ENCODE measurements at regions not wholly inside any gene's neighbourhood (a gene's known extent, or its start where the extent isn't known, plus 50 kb on each side); places are given as distances from the start of the nearest gene placed in this dataset.

DNA sequence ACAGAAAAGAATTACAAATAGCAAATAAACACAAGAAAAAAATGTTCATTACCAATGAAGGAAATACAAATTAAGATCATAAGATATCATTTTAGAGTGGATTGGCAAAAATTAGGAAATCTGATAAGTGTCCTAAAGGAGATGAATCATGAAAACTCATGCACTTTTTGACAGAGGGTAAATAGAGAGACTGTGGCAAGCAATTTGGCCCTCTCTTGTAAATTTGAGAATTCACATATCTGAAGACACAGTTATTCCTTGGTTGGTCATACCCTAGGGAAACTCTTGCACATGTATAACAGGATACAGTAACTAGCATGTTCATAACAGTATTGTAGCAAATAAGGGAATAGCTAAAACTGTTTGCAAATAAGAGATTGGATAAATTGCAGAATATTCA, 246.0 kb upstream of the GADL1 start:
- H3K79me2 ChIP-seq (replicated peaks; ENCODE audit: insufficient read depth), result no peaks in the 10 kb centered on the region
- H3K4me3 ChIP-seq, result no peak overlapping the region
- no peaks in the 10 kb centered on the region for H3K27me3 Mint-ChIP-seq (ENCODE audit: insufficient read depth, low read depth, poor library complexity)

More for the DNA sequence above, 246.0 kb upstream of the GADL1 start:
- TF ChIP-seq, protein P1, sequence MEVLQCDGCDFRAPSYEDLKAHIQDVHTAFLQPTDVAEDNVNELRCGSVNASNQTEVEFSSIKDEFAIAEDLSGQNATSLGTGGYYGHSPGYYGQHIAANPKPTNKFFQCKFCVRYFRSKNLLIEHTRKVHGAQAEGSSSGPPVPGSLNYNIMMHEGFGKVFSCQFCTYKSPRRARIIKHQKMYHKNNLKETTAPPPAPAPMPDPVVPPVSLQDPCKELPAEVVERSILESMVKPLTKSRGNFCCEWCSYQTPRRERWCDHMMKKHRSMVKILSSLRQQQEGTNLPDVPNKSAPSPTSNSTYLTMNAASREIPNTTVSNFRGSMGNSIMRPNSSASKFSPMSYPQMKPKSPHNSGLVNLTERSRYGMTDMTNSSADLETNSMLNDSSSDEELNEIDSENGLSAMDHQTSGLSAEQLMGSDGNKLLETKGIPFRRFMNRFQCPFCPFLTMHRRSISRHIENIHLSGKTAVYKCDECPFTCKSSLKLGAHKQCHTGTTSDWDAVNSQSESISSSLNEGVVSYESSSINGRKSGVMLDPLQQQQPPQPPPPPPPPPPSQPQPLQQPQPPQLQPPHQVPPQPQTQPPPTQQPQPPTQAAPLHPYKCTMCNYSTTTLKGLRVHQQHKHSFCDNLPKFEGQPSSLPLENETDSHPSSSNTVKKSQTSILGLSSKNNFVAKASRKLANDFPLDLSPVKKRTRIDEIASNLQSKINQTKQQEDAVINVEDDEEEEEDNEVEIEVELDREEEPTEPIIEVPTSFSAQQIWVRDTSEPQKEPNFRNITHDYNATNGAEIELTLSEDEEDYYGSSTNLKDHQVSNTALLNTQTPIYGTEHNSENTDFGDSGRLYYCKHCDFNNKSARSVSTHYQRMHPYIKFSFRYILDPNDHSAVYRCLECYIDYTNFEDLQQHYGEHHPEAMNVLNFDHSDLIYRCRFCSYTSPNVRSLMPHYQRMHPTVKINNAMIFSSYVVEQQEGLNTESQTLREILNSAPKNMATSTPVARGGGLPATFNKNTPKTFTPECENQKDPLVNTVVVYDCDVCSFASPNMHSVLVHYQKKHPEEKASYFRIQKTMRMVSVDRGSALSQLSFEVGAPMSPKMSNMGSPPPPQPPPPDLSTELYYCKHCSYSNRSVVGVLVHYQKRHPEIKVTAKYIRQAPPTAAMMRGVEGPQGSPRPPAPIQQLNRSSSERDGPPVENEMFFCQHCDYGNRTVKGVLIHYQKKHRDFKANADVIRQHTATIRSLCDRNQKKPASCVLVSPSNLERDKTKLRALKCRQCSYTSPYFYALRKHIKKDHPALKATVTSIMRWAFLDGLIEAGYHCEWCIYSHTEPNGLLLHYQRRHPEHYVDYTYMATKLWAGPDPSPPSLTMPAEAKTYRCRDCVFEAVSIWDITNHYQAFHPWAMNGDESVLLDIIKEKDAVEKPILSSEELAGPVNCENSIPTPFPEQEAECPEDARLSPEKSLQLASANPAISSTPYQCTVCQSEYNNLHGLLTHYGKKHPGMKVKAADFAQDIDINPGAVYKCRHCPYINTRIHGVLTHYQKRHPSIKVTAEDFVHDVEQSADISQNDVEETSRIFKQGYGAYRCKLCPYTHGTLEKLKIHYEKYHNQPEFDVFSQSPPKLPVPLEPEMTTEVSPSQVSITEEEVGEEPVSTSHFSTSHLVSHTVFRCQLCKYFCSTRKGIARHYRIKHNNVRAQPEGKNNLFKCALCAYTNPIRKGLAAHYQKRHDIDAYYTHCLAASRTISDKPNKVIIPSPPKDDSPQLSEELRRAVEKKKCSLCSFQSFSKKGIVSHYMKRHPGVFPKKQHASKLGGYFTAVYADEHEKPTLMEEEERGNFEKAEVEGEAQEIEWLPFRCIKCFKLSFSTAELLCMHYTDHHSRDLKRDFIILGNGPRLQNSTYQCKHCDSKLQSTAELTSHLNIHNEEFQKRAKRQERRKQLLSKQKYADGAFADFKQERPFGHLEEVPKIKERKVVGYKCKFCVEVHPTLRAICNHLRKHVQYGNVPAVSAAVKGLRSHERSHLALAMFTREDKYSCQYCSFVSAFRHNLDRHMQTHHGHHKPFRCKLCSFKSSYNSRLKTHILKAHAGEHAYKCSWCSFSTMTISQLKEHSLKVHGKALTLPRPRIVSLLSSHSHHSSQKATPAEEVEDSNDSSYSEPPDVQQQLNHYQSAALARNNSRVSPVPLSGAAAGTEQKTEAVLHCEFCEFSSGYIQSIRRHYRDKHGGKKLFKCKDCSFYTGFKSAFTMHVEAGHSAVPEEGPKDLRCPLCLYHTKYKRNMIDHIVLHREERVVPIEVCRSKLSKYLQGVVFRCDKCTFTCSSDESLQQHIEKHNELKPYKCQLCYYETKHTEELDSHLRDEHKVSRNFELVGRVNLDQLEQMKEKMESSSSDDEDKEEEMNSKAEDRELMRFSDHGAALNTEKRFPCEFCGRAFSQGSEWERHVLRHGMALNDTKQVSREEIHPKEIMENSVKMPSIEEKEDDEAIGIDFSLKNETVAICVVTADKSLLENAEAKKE (CRISPR knock-in tag; IDR thresholded peaks at IDR 0.05), result no peak
- TF ChIP-seq STAT1 (IDR thresholded peaks at IDR 0.05; ENCODE audit: unreplicated experiment), result no peak
- no peak for TF ChIP-seq NANOG (IDR thresholded peaks at IDR 0.05; ENCODE audit: borderline replicate concordance)
- TF ChIP-seq, protein P2, sequence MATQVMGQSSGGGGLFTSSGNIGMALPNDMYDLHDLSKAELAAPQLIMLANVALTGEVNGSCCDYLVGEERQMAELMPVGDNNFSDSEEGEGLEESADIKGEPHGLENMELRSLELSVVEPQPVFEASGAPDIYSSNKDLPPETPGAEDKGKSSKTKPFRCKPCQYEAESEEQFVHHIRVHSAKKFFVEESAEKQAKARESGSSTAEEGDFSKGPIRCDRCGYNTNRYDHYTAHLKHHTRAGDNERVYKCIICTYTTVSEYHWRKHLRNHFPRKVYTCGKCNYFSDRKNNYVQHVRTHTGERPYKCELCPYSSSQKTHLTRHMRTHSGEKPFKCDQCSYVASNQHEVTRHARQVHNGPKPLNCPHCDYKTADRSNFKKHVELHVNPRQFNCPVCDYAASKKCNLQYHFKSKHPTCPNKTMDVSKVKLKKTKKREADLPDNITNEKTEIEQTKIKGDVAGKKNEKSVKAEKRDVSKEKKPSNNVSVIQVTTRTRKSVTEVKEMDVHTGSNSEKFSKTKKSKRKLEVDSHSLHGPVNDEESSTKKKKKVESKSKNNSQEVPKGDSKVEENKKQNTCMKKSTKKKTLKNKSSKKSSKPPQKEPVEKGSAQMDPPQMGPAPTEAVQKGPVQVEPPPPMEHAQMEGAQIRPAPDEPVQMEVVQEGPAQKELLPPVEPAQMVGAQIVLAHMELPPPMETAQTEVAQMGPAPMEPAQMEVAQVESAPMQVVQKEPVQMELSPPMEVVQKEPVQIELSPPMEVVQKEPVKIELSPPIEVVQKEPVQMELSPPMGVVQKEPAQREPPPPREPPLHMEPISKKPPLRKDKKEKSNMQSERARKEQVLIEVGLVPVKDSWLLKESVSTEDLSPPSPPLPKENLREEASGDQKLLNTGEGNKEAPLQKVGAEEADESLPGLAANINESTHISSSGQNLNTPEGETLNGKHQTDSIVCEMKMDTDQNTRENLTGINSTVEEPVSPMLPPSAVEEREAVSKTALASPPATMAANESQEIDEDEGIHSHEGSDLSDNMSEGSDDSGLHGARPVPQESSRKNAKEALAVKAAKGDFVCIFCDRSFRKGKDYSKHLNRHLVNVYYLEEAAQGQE (IDR thresholded peaks at IDR 0.05; ENCODE audit: unreplicated experiment), result no peak
- TF ChIP-seq JUNB (IDR thresholded peaks at IDR 0.05; ENCODE audit: unreplicated experiment), result no peak
- no peak for TF ChIP-seq ZNF331 (CRISPR knock-in tag; IDR thresholded peaks at IDR 0.05; ENCODE audit: low read depth)
- no peak for TF ChIP-seq EZH2phosphoT487 (IDR thresholded peaks at IDR 0.05; ENCODE audit: unreplicated experiment)
- no peak for TF ChIP-seq POLR2AphosphoS5 (IDR thresholded peaks at IDR 0.05; ENCODE audit: low read depth)
- TF ChIP-seq, protein P3, sequence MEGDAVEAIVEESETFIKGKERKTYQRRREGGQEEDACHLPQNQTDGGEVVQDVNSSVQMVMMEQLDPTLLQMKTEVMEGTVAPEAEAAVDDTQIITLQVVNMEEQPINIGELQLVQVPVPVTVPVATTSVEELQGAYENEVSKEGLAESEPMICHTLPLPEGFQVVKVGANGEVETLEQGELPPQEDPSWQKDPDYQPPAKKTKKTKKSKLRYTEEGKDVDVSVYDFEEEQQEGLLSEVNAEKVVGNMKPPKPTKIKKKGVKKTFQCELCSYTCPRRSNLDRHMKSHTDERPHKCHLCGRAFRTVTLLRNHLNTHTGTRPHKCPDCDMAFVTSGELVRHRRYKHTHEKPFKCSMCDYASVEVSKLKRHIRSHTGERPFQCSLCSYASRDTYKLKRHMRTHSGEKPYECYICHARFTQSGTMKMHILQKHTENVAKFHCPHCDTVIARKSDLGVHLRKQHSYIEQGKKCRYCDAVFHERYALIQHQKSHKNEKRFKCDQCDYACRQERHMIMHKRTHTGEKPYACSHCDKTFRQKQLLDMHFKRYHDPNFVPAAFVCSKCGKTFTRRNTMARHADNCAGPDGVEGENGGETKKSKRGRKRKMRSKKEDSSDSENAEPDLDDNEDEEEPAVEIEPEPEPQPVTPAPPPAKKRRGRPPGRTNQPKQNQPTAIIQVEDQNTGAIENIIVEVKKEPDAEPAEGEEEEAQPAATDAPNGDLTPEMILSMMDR (conservative IDR thresholded peaks at IDR 0.05; ENCODE audit: low read depth in 2 of 2), result no peak
- Histone ChIP-seq H3K27me3 (ENCODE audit: insufficient read depth) (no peaks in the 10 kb centered on the region), H3K4me2 (no peak overlapping the region), H2AFZ (no peak overlapping the region), H3K4me1 (ENCODE audit: insufficient read depth) (peaks cover 33% of the 10 kb centered on the region), H4K20me1 (replicated peaks; ENCODE audit: insufficient read depth) (no peaks in the 10 kb centered on the region), H3K36me3 (ENCODE audit: insufficient read depth) (no peaks in the 10 kb centered on the region), H3F3A (replicated peaks; ENCODE audit: low read depth) (no peaks in the 10 kb centered on the region; the same call in 1 of the 2 replicates), H3K9me2 (ENCODE audit: insufficient read depth) (peaks cover 3% of the 10 kb centered on the region; the same call in 1 of the 2 replicates), H3K27ac (ENCODE audit: low read depth) (no peak overlapping the region)
- H3K36me3 Mint-ChIP-seq (ENCODE audit: low read depth), result no peaks in the 10 kb centered on the region; the same call in 2 of the 3 replicates
- H3K27ac Mint-ChIP-seq, result no peak overlapping the region
- DNase-seq (ENCODE audit: low spot score), result no peak
- peaks cover 6% of the 10 kb centered on the region; the same call in 1 of the 3 replicates for H3K9me3 Mint-ChIP-seq
- no peak overlapping the region for H3K4me3 Mint-ChIP-seq
- peaks cover 48% of the 10 kb centered on the region for H3K4me1 Mint-ChIP-seq
- ATAC-seq, result no peak
